Inflammatory macrophage treated with lipopolysaccharide for 4 hours (primary cell): ENCODE measurements at regions not wholly inside any gene's neighbourhood (a gene's known extent, or its start where the extent isn't known, plus 50 kb on each side); places are given as distances from the start of the nearest gene placed in this dataset.
"Not testable (repeated sequence)": the region's sequence is repeated elsewhere in the genome, so short reads cannot be mapped to it uniquely, and the experiment has no call there.

Experiments used
- DNase-seq: peaks from one replicate; pipeline ENCODE4 v3.0.0-alpha.2; 2020

DNA sequence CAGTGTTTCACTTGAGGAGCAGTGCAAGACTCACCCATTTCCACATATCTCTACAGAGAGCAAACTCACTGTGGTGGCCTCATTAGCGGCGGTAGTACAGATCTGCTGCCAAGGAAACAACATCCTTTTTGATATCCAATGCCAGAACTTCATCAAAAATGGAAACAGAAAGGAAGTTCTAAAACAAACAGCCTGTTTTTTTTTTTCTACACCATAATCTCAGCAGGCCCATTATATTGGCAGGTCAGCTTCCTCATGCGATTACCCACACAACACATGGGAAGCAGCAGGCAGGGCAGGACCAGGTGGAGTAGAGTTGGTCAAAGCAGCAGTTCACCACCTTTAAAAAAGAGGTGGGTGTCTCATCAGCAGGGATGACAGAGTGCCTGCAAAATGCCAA, 678.9 kb upstream of the CELF4 start:
- no peak for DNase-seq

DNA sequence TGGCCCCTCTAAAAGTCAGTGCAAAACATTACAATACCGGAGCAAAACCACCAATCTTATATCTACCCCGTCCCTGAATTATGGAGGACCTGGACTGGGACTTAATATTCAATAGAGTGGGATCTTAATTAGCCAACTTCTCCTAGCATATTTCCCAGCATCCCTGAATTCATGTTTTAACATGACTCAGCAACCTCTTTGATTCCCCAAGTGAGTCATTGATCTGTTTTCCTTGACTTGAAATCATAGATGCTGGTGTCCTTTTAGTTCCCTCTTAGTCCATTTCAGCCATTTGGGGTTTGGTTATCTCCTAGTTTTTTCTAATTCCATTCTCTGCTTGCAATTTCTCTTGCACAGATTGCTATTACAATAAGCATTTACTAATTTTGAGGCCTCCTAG, 677.7 kb upstream of the CELF4 start:
- no peak for DNase-seq

DNA sequence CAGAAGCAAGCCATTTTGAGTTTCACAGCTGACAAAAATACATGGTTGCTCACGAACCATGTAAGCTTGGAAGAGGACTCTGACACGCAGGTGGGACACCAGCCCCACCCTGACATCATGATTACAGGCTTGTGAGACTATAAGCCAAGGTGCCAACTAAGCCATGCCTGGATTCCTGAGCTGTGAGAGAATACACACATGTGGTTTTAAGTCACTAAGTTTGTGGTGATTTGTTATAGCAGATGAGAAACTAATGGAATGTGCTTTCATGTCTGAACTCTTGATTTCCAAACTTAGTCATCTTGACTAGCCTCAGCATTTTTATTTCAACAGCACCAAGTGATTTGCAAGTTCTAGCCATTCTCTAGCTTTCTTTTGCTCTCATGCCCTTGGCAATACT, 676.1 kb upstream of the CELF4 start:
- no peak for DNase-seq

DNA sequence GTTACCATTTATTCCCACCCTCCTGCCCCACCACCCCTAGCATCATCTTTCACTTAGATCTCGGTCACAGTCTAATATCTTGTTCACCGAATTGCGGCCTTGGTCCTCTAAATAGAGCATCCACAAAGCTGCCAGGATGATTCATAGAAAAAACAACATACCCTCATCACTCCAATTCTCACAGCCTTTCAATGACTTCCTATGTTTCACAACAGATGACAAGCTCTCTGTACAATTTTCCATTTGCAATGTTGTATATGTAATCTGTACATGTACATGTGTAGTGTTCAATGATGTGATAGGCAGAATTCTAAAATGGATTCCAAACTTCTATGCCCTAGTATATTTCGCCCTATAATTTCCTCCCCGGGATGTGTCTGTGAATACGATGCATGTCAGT, 675.6 kb upstream of the CELF4 start:
- no peak for DNase-seq

DNA sequence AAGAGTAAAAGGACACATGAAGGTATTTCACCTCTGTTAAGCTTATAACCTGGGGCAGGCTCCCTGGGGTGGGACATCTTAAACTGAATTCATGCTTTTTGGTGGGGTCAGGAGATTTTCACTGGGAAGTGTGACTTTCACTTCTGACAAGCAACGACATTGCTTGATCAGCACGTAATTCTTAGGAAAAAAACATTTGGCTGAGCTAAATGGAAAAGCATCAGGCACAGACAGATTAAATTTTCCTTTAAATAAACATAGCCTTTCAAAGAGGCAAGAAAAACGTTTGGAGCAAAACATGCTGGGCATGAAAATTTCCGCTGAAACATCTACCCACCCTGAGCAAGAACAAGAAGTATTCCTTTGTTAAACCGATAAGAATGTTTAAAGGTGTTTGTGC, 674.0 kb upstream of the CELF4 start:
- no peak for DNase-seq

DNA sequence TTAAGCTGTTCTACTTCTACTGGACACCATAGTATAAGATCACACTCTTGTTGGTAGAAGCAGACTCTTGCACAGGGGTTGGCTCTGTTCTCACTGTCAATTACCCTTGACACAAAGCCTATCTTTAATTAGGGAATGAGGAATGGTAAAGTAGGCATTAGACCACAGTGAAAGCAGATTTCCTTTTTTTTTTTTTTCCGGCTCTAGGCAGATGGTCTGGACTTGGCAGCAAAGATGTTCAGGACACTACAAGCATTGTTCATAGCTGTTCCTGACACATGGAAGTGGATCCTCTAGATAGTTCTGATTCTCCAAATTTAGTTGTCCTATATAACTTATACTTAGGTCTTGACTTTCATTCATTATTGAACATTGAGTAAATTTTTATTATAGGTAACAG, 672.2 kb upstream of the CELF4 start:
- no peak for DNase-seq

DNA sequence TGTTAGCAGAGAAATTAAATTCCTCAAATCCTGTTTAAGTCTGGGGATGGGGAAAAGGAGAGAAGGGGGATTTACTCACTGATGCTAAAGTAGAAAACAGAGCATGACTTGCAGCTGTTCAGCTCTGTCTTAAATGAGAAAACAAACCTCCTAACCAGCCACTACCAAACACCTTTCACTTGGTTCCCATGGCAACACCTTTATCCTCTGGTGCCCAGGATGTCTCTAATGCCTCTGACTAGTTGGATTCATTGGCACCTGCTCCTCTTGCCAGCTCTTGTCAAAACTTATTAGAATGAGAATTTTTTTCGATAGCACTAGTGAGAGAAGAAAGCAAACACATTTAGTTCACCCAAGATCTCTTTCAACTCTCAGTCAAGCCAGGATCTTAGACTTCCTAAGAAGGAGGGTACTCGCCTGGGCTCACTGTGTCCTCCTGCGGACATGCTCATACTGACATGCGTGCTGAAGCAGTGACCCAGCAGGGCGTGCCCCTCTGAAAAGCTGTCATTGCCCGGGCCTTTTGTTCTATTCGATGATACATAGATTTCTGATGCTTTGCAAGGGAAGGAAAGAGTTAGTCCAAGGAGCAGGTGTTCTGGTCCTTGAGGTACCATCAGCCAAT, 656.0 kb upstream of the CELF4 start:
- DNase-seq: no peak

DNA sequence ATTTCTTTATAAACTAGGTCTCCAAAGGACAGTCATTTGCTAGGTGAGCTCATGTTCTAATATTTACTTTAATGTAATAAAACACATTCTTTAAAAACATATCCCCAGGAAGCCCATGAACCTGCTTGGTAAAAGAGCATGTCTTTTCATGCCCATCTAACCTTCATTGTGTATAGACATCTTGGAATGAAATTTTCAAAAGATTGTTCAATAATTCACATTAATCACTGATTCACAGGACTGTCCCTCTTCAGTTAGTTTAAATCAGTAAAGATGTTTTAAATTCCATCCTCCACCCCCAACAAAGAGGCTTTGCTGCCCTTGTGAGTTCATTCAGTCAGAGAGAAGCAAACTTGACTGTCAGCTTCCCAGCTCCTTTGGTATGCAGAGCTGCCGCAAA, 633.4 kb upstream of the CELF4 start:
- DNase-seq: no peak

DNA sequence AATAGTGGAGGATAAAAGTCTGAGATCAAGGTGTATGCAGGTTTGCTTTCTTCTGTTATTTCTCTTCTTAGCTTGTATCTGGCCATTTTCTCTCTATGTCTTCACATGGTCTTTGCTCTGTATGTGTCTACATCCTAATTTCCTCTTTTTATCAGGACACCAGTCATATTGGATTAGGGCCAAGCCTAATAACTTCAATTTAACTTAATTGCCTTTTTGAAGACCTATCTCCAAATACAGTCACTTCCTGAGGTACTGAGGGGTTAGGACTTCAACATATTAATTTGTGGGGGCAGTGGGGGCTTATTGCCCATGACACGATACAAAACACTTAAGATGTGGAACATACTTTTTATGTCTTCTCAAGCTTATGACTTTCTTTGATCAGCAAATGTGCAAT, 632.9 kb upstream of the CELF4 start:
- DNase-seq: no peak

DNA sequence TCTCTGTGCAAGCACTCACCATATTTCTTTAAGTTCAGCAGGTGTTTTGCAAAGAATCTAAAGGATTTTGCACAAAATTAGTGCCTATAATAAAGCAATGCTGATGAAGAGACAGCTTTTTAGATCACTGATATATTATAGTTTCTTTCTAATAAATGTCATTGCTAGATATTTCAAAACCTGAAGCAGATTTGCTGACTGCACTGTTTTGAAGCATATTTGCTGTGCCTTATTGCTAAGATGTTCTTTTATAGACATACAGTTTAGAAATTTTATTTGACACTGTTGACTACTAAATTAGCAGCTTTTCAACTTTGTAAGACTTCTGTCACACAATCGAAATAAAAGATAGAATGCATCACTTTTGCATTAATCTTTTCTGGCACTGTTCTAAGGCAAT, 620.9 kb upstream of the CELF4 start:
- DNase-seq: no peak

DNA sequence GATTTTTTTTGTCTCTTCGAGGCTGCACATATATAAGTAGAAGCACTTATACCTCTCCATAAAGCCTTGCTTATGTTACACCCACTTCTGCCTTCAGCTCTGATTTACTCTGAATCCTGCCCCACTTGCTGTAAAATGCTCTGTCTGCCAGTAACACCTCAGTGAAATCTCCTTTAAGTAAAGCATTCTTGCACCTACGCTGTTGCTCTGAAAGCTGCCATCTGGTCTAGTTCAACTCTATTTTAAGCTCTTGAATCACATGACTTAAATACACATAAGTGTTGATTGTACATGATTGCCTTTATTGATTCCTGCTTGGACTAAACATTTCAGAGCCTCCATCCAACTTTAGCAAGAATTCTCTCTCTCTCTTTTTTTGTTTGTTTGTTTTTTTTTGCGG, 609.0 kb upstream of the CELF4 start:
- DNase-seq: no peak

DNA sequence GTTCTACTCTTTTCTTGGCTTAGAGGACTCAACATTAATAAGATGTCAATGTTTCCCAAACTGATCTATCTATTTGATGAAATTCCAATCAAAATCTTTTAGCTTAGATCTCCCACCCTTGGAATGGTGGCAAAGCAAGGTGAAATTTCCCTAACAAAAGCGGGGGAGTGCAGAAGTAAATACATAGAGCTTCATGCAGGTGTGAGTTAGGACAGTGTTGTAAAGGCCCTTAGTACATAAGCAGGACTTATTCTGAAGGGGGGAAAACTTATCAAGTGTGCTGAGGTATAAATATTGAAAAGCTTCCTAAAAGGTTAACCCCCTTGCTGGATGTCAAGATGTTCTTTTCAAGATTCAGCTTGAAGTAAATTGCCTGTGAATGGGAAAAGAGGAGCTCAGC, 608.6 kb upstream of the CELF4 start:
- DNase-seq: no peak

DNA sequence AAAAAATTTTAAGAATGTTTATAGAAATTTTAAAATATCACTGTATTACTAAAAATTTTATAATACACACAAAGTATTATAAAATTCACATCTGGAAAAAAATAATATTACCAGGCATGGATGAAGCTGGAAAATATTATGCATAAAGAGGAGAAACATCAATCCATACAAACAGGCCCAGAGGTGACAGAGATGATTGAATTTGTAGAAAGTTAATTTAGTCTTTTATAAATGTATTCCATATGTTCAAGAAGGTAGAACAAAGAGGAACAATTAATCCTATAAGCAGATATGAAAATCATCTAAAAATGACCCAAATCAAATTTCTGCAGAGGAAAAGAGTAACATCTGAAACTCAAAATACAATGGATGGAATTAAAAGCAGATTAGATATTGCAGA, 605.2 kb upstream of the CELF4 start:
- no peak for DNase-seq

DNA sequence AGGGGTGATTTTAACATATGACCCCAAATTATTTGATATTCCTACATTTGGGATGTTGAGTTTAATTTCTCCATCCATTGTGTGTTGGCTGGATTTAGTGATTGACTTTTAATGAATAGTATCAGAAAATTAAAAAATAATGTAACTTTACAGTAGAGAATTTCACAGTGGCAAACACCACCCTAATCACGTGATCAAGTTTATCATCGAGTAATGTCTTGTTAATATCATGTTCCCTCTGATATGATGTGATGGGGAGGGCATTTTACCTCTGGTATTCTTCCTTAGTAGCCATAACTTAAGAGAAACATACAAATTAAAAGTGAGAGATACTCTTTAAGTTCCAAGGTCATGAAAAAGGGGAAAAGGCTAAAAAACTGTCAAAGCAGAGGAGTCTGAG, 602.0 kb upstream of the CELF4 start:
- DNase-seq: no peak

DNA sequence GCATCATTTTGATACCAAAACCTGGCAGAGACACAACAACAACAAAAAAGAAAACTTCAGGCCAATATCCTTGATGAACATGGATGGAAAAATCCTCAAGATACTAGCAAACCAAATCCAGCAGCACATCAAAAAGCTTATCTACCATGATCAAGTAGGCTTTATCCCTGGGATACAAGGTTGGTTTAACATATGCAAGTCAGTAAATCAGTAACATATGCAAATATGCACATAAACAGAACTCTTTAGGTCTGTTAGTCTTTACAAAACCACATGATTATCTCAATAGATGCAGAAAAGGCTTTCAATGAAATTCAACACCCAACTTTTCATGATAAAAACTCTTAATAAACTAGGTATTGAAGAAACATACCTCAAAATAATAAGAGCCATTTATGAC, 587.5 kb upstream of the CELF4 start:
- not testable (repeated sequence) for DNase-seq

DNA sequence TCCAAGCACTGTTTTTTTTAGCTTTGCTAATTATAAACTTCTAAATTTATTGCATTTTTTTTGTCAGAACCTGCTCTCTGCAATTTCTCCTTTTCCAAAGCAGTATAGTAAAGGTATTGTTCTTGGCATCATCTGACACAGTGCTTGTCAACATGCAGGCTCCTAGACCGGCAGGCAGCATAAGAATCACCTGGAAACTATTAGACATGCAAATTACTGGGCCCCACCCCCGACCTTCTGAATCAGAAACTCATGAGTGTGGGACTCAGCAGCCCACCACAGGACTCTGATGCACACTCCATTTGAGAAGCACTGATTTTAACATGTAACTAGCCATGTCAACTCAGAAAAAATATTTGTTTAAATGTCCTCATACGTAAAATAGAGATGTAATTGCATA, 551.1 kb upstream of the CELF4 start:
- DNase-seq: no peak

DNA sequence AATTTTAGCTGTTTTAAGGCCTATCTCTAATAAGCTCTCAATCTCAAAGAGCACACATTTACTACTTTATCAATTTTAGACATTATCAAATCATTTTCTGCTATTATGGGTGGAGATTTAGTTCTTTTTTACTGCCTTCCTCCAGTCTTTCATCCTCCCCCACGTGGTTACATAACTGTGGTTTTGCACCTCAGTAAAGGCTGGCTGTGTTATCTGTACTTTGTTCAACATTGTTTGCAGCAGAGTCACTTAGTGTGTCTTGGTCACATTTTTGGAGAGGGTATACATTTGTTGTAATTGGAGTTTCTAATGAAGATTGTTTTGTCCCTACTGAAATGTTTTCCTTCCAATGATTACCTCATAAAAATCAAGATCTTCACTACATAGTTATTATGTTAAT, 549.6 kb upstream of the CELF4 start:
- DNase-seq: no peak

DNA sequence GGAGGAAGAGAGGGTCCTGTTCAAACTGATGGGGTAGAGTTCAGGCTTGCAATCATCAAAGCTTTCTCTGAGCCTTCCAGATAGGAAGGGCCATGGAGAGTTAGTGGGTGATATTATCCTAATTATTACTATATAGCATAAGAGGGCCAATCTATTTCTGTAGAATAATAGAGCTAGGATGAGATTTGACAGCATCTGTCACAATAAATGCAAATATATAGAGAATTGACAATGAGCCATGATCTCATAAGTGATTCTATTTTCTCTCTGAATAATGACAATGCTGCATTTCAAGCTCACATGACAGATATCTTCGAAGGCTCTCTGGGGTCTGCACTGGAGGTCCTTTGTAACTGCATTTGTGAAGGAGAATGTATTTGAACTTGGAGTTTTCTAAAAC, 521.9 kb upstream of the CELF4 start:
- no peak for DNase-seq

DNA sequence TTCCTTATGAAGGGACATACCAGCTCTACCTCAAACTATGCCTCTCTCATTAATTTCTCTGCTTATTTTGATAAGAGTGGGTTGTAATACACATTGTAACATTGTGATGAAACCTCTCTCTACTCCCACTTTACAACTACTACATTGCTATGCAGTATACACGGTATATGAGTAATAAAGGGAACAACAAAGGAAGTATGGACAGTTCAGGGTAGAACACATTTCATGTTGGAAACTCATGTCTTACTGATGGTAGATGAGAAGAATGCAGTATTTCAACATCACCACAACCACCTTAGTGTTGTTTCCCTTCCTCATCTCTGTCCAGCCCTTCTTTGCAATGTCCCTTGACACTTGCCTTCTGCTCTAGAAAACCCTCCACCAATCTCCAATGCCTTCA, 515.9 kb upstream of the CELF4 start:
- no peak for DNase-seq

DNA sequence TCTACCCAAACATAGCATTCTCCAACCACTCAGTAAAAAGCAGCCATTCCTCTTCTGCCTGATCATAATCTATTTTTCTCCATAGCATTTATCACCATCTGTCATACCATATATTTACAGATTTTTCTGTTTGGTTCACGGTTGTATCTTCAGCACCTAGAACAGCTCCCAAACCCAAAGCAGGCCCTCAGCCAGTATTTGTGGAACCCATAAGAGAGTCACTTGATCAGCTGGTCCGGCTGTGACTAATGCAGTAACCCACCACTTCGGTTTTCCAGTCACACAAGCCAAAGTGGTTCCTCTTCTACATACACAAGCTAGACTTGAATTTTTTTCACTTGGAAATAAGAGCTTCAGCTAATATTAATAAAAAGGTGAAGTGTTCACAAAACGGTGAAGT, 511.6 kb upstream of the CELF4 start:
- DNase-seq: no peak

DNA sequence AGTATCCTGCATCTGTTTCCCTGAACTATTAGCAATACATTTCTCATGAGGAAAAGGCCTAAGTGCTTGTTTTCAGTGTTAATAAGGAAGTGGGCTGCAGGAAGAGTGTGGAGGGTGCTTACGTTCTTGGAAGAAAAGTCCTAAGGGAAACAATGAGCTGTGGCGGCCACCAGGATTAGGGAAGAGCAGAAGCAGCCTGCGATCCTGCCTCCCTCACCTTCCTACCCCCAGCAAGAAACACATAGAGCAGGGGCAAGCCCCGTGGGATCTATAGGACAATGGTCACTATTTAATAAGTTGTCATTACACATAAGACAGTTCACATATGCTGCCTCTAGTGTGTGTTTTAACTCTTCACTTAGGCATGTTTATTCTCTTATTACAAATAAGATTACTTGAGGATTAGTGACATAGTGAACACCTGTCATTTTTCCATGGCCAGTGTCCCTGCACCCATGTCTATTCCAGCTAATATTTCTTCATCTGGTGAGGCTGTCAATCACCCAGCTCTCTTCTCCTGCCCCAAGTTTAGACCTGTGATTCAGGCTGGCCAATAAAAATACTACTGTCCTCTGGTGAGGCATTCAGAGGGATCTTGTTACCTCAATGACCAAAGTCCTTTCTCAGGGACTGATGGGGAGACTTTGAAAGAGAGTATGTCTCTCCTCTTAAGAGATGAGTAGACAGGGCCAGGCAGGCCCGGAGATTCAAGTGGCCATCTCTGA, 510.9 kb upstream of the CELF4 start:
- DNase-seq: no peak

DNA sequence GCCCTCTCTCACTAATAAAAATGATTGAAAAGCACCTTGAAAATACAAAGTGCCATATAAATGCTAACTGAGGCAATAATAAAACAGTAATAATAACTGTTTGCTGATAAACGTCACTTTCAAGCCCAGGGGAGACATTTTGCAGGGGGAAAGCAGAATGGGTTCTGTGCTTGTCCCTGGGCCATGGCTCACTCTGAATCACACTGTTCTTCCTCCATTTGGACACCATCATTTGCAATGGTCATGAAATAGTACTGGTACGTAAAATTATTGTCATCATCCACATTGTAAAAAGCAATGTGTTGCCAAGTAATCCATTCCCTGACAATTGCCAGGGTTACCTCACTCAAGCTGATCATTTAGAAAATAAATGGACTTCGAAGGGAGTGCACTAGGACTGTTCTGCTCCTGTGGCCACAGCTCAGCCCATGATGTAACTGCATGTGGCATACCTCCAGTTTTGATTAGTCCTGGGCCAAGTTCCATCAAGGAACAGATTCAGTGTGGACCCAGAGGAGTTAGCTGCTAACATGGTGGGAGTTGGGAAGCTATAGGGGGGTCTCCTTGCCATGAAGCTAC, 508.8 kb upstream of the CELF4 start:
- DNase-seq: no peak

DNA sequence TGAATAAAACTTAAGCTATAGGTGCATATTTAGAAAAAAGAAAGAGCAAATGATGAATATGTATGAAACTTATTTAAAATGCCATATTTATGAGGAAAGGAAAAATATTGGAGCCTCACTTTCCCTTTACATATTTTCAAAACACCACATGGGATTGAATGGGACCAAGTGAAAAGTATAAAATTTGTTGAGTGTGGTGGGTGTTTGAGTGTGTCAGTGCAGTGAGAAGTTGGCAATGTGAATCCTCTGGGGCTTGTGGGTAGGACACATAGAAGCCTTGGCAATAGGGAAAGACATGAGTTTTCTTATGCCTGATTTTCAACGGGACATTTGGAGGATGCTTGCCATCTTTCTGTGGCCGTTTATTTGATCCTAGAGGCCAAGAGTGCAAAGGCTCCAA, 502.2 kb upstream of the CELF4 start:
- no peak for DNase-seq

DNA sequence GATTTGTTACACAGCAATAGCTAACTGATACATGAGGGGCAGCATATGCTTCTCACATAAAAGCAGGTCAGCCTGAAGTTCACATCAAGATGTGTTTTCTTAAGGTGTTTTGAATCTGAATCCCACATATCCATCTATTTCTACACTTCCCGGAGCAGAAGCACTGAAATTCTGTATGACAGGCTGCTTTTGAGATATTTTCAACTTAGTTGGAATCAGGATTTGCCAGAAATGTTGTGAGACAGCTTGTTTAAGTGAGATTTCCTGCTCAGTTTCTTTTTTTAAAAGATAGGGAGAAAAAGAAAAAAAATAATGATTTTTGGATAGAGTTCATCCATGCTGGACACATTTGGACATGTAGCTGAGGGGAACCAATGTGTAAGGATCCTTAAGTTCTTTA, 501.5 kb upstream of the CELF4 start:
- DNase-seq: no peak
